HG03520 (cell line): ENCODE measurements at regions not wholly inside any gene's neighbourhood (a gene's known extent, or its start where the extent isn't known, plus 50 kb on each side); places are given as distances from the start of the nearest gene placed in this dataset.

Experiments
- ATAC-seq: cut with Tn5 transposase; IDR thresholded peaks from one replicate; pipeline ENCODE4 v1.9.1; 2021; ENCODE audit warnings: mild to moderate bottlenecking, moderate library complexity; ENCODE audit not compliant: unreplicated experiment

GRCh38 chr9:86460216-86461002, 106.2 kb upstream of the TUT7 start:
- ATAC-seq = no peak

GRCh38 chr9:86459599-86460155, 105.5 kb upstream of the TUT7 start:
- ATAC-seq = no peak

- no peak for ATAC-seq
Measured at GRCh38 chr9:86459191-86459590, 105.0 kb upstream of the TUT7 start.

GRCh38 chr9:86458191-86458855, 104.1 kb upstream of the TUT7 start:
- no peak for ATAC-seq

GRCh38 chr9:86456416-86456815, 102.2 kb upstream of the TUT7 start:
- no peak for ATAC-seq

GRCh38 chr9:86454701-86455615, 100.7 kb upstream of the TUT7 start:
- ATAC-seq = no peak

GRCh38 chr9:86452201-86452828, 98.1 kb upstream of the TUT7 start:
- ATAC-seq = no peak

GRCh38 chr9:86449246-86449645, 95.0 kb upstream of the TUT7 start:
- ATAC-seq = no peak

GRCh38 chr9:86445671-86446070, 91.5 kb upstream of the TUT7 start:
- no peak for ATAC-seq

- no peak for ATAC-seq
Measured at GRCh38 chr9:86443992-86444391, 89.8 kb upstream of the TUT7 start.

- ATAC-seq = no peak
Measured at GRCh38 chr9:86434039-86434726, 80.0 kb upstream of the TUT7 start.

GRCh38 chr9:86424251-86424891, 70.2 kb upstream of the TUT7 start:
- ATAC-seq = no peak

GRCh38 chr9:86413971-86414880, 60.0 kb upstream of the TUT7 start:
- no peak for ATAC-seq

- no peak for ATAC-seq
Measured at GRCh38 chr9:86410281-86410680, 56.1 kb upstream of the TUT7 start.

- no peak for ATAC-seq
Measured at GRCh38 chr9:86408121-86408520, 53.9 kb upstream of the TUT7 start.

- ATAC-seq = no peak
Measured at GRCh38 chr9:86407022-86407421, 52.8 kb upstream of the TUT7 start.

GRCh38 chr9:86406366-86406765, 52.2 kb upstream of the TUT7 start:
- no peak for ATAC-seq

- ATAC-seq = no peak
Measured at GRCh38 chr9:86405926-86406325, 51.7 kb upstream of the TUT7 start.

GRCh38 chr9:86405086-86405491, 50.9 kb upstream of the TUT7 start:
- no peak for ATAC-seq
